ENCODE measurements at regions not wholly inside any gene's neighbourhood (a gene's known extent, or its start where the extent isn't known, plus 50 kb on each side); places are given as distances from the start of the nearest gene placed in this dataset.

DNA sequence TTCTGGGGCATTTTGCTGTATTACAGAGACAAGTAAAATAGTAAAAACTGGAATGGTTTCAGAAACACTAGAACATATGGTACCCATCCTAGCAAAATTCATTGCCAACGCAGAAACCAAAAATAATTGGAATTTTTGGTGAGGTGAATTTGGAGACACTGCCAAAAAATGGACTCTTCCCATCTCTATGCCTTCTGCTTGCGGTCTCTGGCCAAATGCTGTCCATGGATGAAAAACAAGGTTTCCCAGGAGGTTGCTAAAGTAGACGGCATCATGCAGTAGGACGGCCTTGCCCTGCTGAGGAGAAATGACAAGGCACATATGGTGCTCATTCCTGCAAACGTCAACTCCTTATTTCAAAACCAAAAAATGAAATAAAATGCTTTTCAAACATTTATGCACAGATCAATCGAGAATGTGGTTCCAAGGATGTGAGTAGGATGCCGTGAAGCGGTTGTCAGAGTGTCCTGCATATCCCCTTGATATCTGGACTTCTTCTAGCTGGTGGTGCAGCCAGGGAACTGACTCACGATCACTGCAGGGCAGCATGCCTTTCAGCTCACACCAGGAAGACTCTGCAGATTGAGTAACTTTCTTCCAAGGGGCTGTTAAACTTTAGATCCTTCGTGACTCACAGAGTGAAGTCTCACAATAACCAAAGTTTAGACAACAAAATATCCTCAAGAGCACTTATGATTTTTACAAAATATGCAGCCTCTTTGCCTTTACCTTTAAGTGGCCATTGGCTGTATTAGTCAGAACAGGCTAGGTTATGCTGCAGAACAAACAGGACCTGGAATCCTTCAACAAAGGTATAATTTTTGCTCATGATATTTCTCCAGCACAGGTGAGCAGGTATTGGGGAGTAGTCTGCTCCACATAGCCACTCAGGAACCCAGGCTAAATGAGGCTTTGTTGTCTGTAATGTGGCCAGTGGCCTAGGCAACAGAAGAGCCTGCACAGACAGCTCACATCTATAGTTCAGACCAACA, 149.4 kb upstream of the NDUFV2 start:
- Histone ChIP-seq H3K4me1 (ENCODE audit: control insufficient read depth in 1 of 2, insufficient read depth in 2 of 2, low read length in 2 of 2) (peaks cover 0 to 18% of the 10 kb centered on the region in 2 experiments; a peak in 3 of 4 replicates), H3K79me2 (ENCODE audit: insufficient read depth, low read length) (no peaks in the 10 kb centered on the region), H3K9me2 (ENCODE audit: insufficient read depth) (no peaks in the 10 kb centered on the region), H4K20me1 (ENCODE audit: insufficient read depth) (no peaks in the 10 kb centered on the region), H3K27me3 (ENCODE audit: insufficient read depth, low read length) (no peaks in the 10 kb centered on the region), H3K4me3 (replicated peaks in 1 of 2; ENCODE audit: low read depth in 1 of 2, low read length in 2 of 2) (no peak overlapping the region), H3K27ac (ENCODE audit: low read depth, low read length) (no peak overlapping the region), H3K9ac (ENCODE audit: low read length) (no peak overlapping the region), H3K9me3 (ENCODE audit: control insufficient read depth in 1 of 2, insufficient read depth in 1 of 2, low read depth in 1 of 2, low read length in 2 of 2) (peaks cover 0 to 8% of the 10 kb centered on the region in 2 experiments; a peak in 1 of 4 replicates), H2AFZ (ENCODE audit: low read depth, low read length, poor library complexity, severe bottlenecking) (no peak overlapping the region), H3K4me2 (ENCODE audit: low read length) (no peak overlapping the region), H3K36me3 (ENCODE audit: control insufficient read depth in 1 of 2, insufficient read depth in 2 of 2, low read length in 2 of 2) (no peaks in the 10 kb centered on the region)
- ChIA-PET CTCF (no interaction called here), RAD21 (ENCODE audit: low non-redundant PET in 1 of 2, low total read pairs in 2 of 2, uncharacterized antibody in 2 of 2, unreplicated experiment in 2 of 2) (interaction anchor here in 1 of 2 experiments (0.6 kb wide), 1 partner anchor 31 kb away, joined by 3 read pairs; no protein-coding TSS in a partner anchor), POLR2A (no interaction called here)
- ATAC-seq (no peak), DNase-seq (ENCODE audit: low read depth, low spot score) (no peak)
- TF ChIP-seq, protein P1, sequence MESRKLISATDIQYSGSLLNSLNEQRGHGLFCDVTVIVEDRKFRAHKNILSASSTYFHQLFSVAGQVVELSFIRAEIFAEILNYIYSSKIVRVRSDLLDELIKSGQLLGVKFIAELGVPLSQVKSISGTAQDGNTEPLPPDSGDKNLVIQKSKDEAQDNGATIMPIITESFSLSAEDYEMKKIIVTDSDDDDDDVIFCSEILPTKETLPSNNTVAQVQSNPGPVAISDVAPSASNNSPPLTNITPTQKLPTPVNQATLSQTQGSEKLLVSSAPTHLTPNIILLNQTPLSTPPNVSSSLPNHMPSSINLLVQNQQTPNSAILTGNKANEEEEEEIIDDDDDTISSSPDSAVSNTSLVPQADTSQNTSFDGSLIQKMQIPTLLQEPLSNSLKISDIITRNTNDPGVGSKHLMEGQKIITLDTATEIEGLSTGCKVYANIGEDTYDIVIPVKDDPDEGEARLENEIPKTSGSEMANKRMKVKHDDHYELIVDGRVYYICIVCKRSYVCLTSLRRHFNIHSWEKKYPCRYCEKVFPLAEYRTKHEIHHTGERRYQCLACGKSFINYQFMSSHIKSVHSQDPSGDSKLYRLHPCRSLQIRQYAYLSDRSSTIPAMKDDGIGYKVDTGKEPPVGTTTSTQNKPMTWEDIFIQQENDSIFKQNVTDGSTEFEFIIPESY (IDR thresholded peaks at IDR 0.05; ENCODE audit: extremely low read depth, insufficient replicate concordance, low read length), result no peak
- TF ChIP-seq EGR1 (IDR thresholded peaks at IDR 0.05; ENCODE audit: low read depth), result no peak
- TF ChIP-seq ZFX (IDR thresholded peaks at IDR 0.05), result no peak
- TF ChIP-seq, protein P2, sequence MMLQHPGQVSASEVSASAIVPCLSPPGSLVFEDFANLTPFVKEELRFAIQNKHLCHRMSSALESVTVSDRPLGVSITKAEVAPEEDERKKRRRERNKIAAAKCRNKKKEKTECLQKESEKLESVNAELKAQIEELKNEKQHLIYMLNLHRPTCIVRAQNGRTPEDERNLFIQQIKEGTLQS (IDR thresholded peaks at IDR 0.05), result no peak
- TF ChIP-seq ZNF274 (IDR thresholded peaks at IDR 0.05; ENCODE audit: low read depth, low read length), result no peak
- TF ChIP-seq YY1 (IDR thresholded peaks at IDR 0.05; ENCODE audit: extremely low read depth, insufficient replicate concordance, low read depth, low read length), result no peak
- TF ChIP-seq, protein P3, sequence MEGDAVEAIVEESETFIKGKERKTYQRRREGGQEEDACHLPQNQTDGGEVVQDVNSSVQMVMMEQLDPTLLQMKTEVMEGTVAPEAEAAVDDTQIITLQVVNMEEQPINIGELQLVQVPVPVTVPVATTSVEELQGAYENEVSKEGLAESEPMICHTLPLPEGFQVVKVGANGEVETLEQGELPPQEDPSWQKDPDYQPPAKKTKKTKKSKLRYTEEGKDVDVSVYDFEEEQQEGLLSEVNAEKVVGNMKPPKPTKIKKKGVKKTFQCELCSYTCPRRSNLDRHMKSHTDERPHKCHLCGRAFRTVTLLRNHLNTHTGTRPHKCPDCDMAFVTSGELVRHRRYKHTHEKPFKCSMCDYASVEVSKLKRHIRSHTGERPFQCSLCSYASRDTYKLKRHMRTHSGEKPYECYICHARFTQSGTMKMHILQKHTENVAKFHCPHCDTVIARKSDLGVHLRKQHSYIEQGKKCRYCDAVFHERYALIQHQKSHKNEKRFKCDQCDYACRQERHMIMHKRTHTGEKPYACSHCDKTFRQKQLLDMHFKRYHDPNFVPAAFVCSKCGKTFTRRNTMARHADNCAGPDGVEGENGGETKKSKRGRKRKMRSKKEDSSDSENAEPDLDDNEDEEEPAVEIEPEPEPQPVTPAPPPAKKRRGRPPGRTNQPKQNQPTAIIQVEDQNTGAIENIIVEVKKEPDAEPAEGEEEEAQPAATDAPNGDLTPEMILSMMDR (IDR thresholded peaks at IDR 0.05 in 2 of 3, conservative IDR thresholded peaks at IDR 0.05 in 1 of 3; ENCODE audit: borderline replicate concordance in 1 of 3, insufficient read depth in 1 of 3, low read depth in 2 of 3, low read length in 2 of 3), result no peak
- TF ChIP-seq RAD21 (IDR thresholded peaks at IDR 0.05; ENCODE audit: low read depth), result no peak
- TF ChIP-seq SIN3A (IDR thresholded peaks at IDR 0.05; ENCODE audit: low read depth), result no peak
- TF ChIP-seq SP1 (IDR thresholded peaks at IDR 0.05; ENCODE audit: low read depth), result no peak
- no peak for TF ChIP-seq JUND (IDR thresholded peaks at IDR 0.05)
- TF ChIP-seq POLR2A (IDR thresholded peaks at IDR 0.05; ENCODE audit: borderline replicate concordance, extremely low read depth, insufficient read depth, insufficient read length), result no peak
- no peak for TF ChIP-seq EZH2 (IDR thresholded peaks at IDR 0.05)
- no peak for TF ChIP-seq CBX3 (IDR thresholded peaks at IDR 0.05; ENCODE audit: low read depth)
- no TSS peak for BruUV-seq (replicated peaks)
- intact Hi-C loops (cut with micrococcal nuclease), result no loop called here

Measured in HCT116 (cell line).